ENCODE measurements at regions not wholly inside any gene's neighbourhood (a gene's known extent, or its start where the extent isn't known, plus 50 kb on each side); places are given as distances from the start of the nearest gene placed in this dataset.

GRCh38 chr10:29157321-29157720, 131.5 kb upstream of the LYZL1 start:
- no peak for TF ChIP-seq CTCF (IDR thresholded peaks at IDR 0.05; ENCODE audit: extremely low read depth, missing control alignments)
- DNase-seq (ENCODE audit: low spot score): no peak

GRCh38 chr10:29158066-29158465, 130.8 kb upstream of the LYZL1 start:
- TF ChIP-seq CTCF (IDR thresholded peaks at IDR 0.05; ENCODE audit: extremely low read depth, missing control alignments): no peak
- DNase-seq (ENCODE audit: low spot score): no peak

GRCh38 chr10:29160150-29160617, 128.7 kb upstream of the LYZL1 start:
- no peak for DNase-seq (ENCODE audit: low spot score)
- no peak for TF ChIP-seq CTCF (IDR thresholded peaks at IDR 0.05; ENCODE audit: extremely low read depth, missing control alignments)

GRCh38 chr10:29163746-29164145, 125.1 kb upstream of the LYZL1 start:
- no peak for TF ChIP-seq CTCF (IDR thresholded peaks at IDR 0.05; ENCODE audit: extremely low read depth, missing control alignments)
- no peak for DNase-seq (ENCODE audit: low spot score)

GRCh38 chr10:29166713-29167112, 122.2 kb upstream of the LYZL1 start:
- no peak for DNase-seq (ENCODE audit: low spot score)
- TF ChIP-seq CTCF (IDR thresholded peaks at IDR 0.05; ENCODE audit: extremely low read depth, missing control alignments): no peak

GRCh38 chr10:29169021-29169420, 119.8 kb upstream of the LYZL1 start:
- no peak for DNase-seq (ENCODE audit: low spot score)
- TF ChIP-seq CTCF (IDR thresholded peaks at IDR 0.05; ENCODE audit: extremely low read depth, missing control alignments): no peak

- DNase-seq (ENCODE audit: low spot score): no peak
- TF ChIP-seq CTCF (IDR thresholded peaks at IDR 0.05; ENCODE audit: extremely low read depth, missing control alignments): no peak
These were observed 117.2 kb upstream of the LYZL1 start for GRCh38 chr10:29171717-29172116.
